Activated B cell treated with CpG ODN at 0.5 μM for 24 hours (primary cell): ENCODE measurements at regions not wholly inside any gene's neighbourhood (a gene's known extent, or its start where the extent isn't known, plus 50 kb on each side); places are given as distances from the start of the nearest gene placed in this dataset.

Experiments used
- ATAC-seq: fragments of 200-7000 bp; cut with Tn5 transposase; one replicate; pipeline ENCODE4 v1.10.0; 2021; ENCODE audit warnings: low read depth, mild to moderate bottlenecking, moderate library complexity
- CTCF ChIA-PET: fragments of 350-600 bp; sonication (Branson Sonifier 250); formaldehyde crosslinking; loops from one replicate; lab custom pipeline; 2021; ENCODE audit warnings: antibody characterized with exemption; lab: Charles Lee
- POLR2A ChIA-PET: fragments of 350-600 bp; sonication (Branson Sonifier 250); formaldehyde crosslinking; loops from one replicate; lab custom pipeline; 2021; ENCODE audit warnings: antibody characterized with exemption; lab: Charles Lee
- DNase-seq: peaks from one replicate; pipeline ENCODE4 v3.0.0; 2022
- H3K27ac Mint-ChIP-seq: one replicate; pipeline ENCODE4 v1.8.0; 2020; ENCODE audit warnings: mixed read lengths
- H3K27me3 Mint-ChIP-seq: one replicate; pipeline ENCODE4 v1.8.0; 2021; ENCODE audit warnings: mixed read lengths
- H3K36me3 Mint-ChIP-seq: one replicate; pipeline ENCODE4 v1.8.0; 2021; ENCODE audit warnings: low read depth, mixed read lengths
- H3K4me1 Mint-ChIP-seq: one replicate; pipeline ENCODE4 v1.8.0; 2021; ENCODE audit warnings: mixed read lengths
- H3K4me3 Mint-ChIP-seq: one replicate; pipeline ENCODE4 v1.8.0; 2020; ENCODE audit warnings: mild to moderate bottlenecking, mixed read lengths
- H3K9me3 Mint-ChIP-seq: one replicate; pipeline ENCODE4 v1.8.0; 2020; ENCODE audit warnings: mixed read lengths
- intact Hi-C: fragments of 100-400 bp; cut with micrococcal nuclease; formaldehyde crosslinking; loops from one replicate; pipeline ENCODE4 v1.15.1; 2024
- TF ChIP-seq, protein P1 (sequence below): fragments of 200-600 bp; IDR thresholded peaks from one replicate; pipeline ENCODE4 v1.8.0; 2022; ENCODE audit warnings: antibody characterized with exemption, mild to moderate bottlenecking

DNA sequence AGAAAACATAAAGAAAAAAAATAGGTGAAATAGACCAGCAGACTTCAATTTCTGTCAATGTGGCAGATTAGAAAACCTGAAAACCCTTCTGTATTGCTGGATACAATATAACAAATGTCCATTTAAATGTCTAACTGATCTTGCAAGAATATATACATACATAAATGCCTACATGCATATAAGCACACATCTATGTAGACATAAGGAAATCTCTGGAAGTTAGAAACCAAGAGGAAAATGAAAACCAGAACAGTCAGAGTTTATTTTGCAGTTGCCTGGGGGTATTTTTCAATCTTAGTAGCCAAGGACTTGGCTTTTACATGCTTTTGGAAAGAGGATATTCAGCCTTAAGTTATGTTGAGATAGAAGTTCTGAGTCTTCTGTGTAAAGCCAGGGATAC lies 184.0 kb downstream of the RPS12 start:
- no peaks in the 10 kb centered on the region for H3K36me3 Mint-ChIP-seq
- H3K9me3 Mint-ChIP-seq, result no peaks in the 10 kb centered on the region
- TF ChIP-seq, protein P1, sequence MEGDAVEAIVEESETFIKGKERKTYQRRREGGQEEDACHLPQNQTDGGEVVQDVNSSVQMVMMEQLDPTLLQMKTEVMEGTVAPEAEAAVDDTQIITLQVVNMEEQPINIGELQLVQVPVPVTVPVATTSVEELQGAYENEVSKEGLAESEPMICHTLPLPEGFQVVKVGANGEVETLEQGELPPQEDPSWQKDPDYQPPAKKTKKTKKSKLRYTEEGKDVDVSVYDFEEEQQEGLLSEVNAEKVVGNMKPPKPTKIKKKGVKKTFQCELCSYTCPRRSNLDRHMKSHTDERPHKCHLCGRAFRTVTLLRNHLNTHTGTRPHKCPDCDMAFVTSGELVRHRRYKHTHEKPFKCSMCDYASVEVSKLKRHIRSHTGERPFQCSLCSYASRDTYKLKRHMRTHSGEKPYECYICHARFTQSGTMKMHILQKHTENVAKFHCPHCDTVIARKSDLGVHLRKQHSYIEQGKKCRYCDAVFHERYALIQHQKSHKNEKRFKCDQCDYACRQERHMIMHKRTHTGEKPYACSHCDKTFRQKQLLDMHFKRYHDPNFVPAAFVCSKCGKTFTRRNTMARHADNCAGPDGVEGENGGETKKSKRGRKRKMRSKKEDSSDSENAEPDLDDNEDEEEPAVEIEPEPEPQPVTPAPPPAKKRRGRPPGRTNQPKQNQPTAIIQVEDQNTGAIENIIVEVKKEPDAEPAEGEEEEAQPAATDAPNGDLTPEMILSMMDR, result no peak
- H3K4me1 Mint-ChIP-seq, result no peaks in the 10 kb centered on the region
- no peak overlapping the region for H3K27ac Mint-ChIP-seq
- DNase-seq (no peak), ATAC-seq (no peak)
- ChIA-PET CTCF (no interaction called here), POLR2A (no interaction called here)
- no peak overlapping the region for H3K4me3 Mint-ChIP-seq
- peaks cover 2% of the 10 kb centered on the region for H3K27me3 Mint-ChIP-seq
- intact Hi-C loops, result no loop called here

DNA sequence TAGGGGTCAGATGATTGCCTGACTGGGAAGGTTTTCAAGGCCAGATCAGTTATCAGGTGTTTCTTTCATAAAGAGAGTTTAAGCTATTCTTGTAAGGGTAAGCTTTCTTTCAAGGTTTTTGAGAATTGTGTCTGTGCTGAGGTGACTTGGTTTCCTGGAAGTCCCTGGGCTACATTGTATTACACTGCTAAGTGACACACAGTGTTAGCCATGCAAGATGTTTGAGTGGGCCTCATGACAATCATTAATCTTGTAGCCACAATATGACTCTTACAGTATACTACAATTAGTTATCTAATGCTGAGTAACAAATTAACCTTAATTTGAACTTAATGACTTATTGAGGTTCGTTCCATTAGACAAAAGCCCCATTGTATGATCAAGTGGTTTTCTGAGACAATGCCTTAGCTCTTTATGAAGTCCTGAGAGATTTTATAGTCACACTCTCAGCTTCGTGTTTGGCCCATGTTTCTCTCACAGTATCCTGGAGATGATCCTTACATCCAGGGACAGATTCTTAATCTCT lies 186.7 kb downstream of the RPS12 start:
- Mint-ChIP-seq H3K27me3 (peaks cover 2% of the 10 kb centered on the region), H3K9me3 (no peaks in the 10 kb centered on the region), H3K4me1 (no peaks in the 10 kb centered on the region), H3K36me3 (no peaks in the 10 kb centered on the region), H3K4me3 (no peak overlapping the region), H3K27ac (no peak overlapping the region)
- ChIA-PET CTCF (no interaction called here), POLR2A (no interaction called here)
- no peak for DNase-seq
- intact Hi-C loops, result no loop called here
- no peak for ATAC-seq
- TF ChIP-seq, protein P1, result no peak

DNA sequence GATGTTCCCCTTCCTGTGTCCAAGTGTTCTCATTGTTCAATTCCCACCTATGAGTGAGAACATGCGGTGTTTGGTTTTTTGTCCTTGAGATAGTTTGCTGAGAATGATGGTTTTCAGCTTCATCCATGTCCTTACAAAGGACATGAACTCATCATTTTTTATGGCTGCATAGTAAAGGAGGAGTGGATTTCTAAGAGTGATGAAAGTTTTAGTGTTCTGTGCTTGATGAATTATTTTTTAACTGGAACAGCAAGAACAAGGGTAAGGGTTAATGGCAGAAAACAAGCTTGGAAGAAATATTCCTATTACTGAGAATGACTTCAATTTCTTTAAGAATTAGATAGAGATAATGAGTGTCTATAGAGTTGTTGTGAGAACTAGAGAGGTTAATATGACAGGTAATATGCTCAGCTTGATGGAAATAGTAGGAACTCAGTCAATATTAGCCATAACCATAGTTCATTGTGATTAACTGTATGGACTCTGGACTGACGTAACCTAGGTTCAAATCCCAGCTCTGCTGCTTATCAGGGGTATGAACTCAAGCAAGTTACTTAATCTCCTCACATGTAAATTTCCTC lies 190.0 kb downstream of the RPS12 start:
- TF ChIP-seq, protein P1, result no peak
- H3K4me3 Mint-ChIP-seq, result no peak overlapping the region
- DNase-seq (no peak), ATAC-seq (no peak)
- no peaks in the 10 kb centered on the region for H3K9me3 Mint-ChIP-seq
- no peaks in the 10 kb centered on the region for H3K36me3 Mint-ChIP-seq
- intact Hi-C loops, result no loop called here
- H3K27me3 Mint-ChIP-seq, result peaks cover 4% of the 10 kb centered on the region
- ChIA-PET POLR2A (no interaction called here), CTCF (no interaction called here)
- H3K27ac Mint-ChIP-seq, result no peak overlapping the region
- no peaks in the 10 kb centered on the region for H3K4me1 Mint-ChIP-seq

DNA sequence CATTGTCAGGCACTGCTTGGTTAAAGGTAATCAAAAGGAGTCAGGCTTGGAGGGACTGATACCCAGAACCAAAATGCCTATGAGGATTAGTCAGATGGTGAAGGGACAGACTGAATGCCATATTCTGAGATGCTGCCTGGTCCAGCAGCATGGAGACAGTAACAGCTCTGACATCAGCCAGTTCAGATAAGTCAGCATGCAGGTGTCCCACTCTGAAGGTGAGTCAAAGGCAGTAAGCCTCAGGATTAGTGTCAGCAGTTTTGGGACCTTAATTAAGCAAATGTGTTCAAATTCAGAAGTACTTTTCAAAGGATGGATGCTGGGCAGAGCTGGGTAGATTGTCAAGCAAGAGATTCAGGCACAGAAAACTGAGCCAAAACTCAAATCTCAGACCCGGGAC lies 198.4 kb downstream of the RPS12 start:
- no peak overlapping the region for H3K4me3 Mint-ChIP-seq
- TF ChIP-seq, protein P1, result no peak

DNA sequence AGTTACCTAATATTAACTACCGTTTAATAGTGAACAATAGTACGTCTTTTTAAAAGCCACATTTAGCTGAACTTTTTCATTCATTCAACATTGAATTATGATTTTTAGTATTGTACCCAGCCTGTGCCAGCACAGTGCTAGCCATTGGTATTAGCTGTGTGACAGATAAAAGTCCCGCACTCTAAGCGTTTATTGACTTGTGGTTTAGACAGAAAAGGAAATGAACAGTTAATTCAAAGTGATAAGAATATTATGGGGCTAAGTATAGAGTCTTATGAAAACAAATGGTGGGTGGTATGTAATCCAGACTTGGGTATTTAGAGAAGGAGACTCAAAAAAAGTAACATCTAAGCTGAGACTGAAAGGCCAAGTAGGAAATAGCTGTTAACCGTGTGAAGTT lies 202.3 kb downstream of the RPS12 start:
- no peak for ATAC-seq
- no peak overlapping the region for H3K27ac Mint-ChIP-seq
- no peaks in the 10 kb centered on the region for H3K4me1 Mint-ChIP-seq
- H3K27me3 Mint-ChIP-seq, result peaks cover 3% of the 10 kb centered on the region
- peaks cover 2% of the 10 kb centered on the region for H3K9me3 Mint-ChIP-seq
- no peak for DNase-seq
- no peaks in the 10 kb centered on the region for H3K36me3 Mint-ChIP-seq
- POLR2A ChIA-PET, result no interaction called here
- TF ChIP-seq, protein P1, result no peak
- CTCF ChIA-PET, result no interaction called here
- intact Hi-C loops, result no loop called here
- no peak overlapping the region for H3K4me3 Mint-ChIP-seq

More for the DNA sequence above, 198.4 kb downstream of the RPS12 start:
- ATAC-seq, result no peak
- ChIA-PET POLR2A (no interaction called here), CTCF (no interaction called here)
- no peak overlapping the region for H3K27ac Mint-ChIP-seq
- no peak for DNase-seq
- peaks cover 3% of the 10 kb centered on the region for H3K27me3 Mint-ChIP-seq
- no peaks in the 10 kb centered on the region for H3K4me1 Mint-ChIP-seq
- no peaks in the 10 kb centered on the region for H3K9me3 Mint-ChIP-seq
- intact Hi-C loops, result no loop called here
- no peaks in the 10 kb centered on the region for H3K36me3 Mint-ChIP-seq
